Naive B cell (primary cell): ENCODE measurements at regions not wholly inside any gene's neighbourhood (a gene's known extent, or its start where the extent isn't known, plus 50 kb on each side); places are given as distances from the start of the nearest gene placed in this dataset.
"Not testable (repeated sequence)": the region's sequence is repeated elsewhere in the genome, so short reads cannot be mapped to it uniquely, and the experiment has no call there.

Source experiments
- ATAC-seq, 2 donors: fragments of 150-1000 bp; cut with Tn5 transposase; 2 replicates each; pipeline ENCODE4 v1.10.0; 2021; ENCODE audit warnings: low read depth in 2 of 2, mild to moderate bottlenecking in 2 of 2, moderate library complexity in 2 of 2
- DNase-seq: peaks from one replicate; pipeline ENCODE4 v3.0.0; 2022
- H3K27ac Mint-ChIP-seq, 6 donors: one replicate each; pipeline ENCODE4 v1.8.0; 2020 to 2022; ENCODE audit warnings: mild to moderate bottlenecking in 6 of 6, mixed read lengths in 6 of 6, moderate library complexity in 5 of 6, inconsistent platforms in 2 of 6
- H3K27me3 Mint-ChIP-seq, 3 donors: one replicate each; pipeline ENCODE4 v1.8.0; 2021 to 2022; ENCODE audit warnings: mixed read lengths in 3 of 3, mild to moderate bottlenecking in 1 of 3
- H3K36me3 Mint-ChIP-seq, 2 donors: one replicate each; pipeline ENCODE4 v1.8.0; 2020 to 2022; ENCODE audit warnings: mixed read lengths in 2 of 2, inconsistent platforms in 1 of 2, mild to moderate bottlenecking in 1 of 2
- H3K4me1 Mint-ChIP-seq, 3 donors: one replicate each; pipeline ENCODE4 v1.8.0; 2020 to 2022; ENCODE audit warnings: mixed read lengths in 3 of 3, inconsistent platforms in 1 of 3, mild to moderate bottlenecking in 1 of 3, moderate library complexity in 1 of 3
- H3K4me3 Mint-ChIP-seq, 8 donors: one replicate each; pipeline ENCODE4 v1.8.0; 2020 to 2022; ENCODE audit warnings: mild to moderate bottlenecking in 8 of 8, mixed read lengths in 8 of 8, moderate library complexity in 8 of 8, inconsistent platforms in 2 of 8
- H3K9me3 Mint-ChIP-seq, 7 donors: one replicate each; pipeline ENCODE4 v1.8.0; 2020 to 2022; ENCODE audit warnings: mixed read lengths in 7 of 7, mild to moderate bottlenecking in 5 of 7, inconsistent platforms in 2 of 7, moderate library complexity in 1 of 7

GRCh38 chr14:101628975-101629374 is 67.7 kb downstream of the DIO3 start:
- H3K4me3 Mint-ChIP-seq: no peak overlapping the region
- H3K36me3 Mint-ChIP-seq: no peaks in the 10 kb centered on the region
- peaks cover 3 to 11% (median 6%) of the 10 kb centered on the region in 3 donors for H3K4me1 Mint-ChIP-seq
- DNase-seq (no peak), ATAC-seq (peak in 1 of 2 donors; percentile 6)
- H3K9me3 Mint-ChIP-seq: no peaks in the 10 kb centered on the region
- peaks cover 18 to 48% (median 42%) of the 10 kb centered on the region in 3 donors for H3K27me3 Mint-ChIP-seq
- no peak overlapping the region for H3K27ac Mint-ChIP-seq

GRCh38 chr14:101630056-101630965 is 69.0 kb downstream of the DIO3 start:
- no peak overlapping the region for H3K4me3 Mint-ChIP-seq
- H3K9me3 Mint-ChIP-seq: no peaks in the 10 kb centered on the region
- DNase-seq: no peak
- no peak for ATAC-seq
- no peaks in the 10 kb centered on the region for H3K36me3 Mint-ChIP-seq
- H3K4me1 Mint-ChIP-seq: peaks cover 0 to 11% (median 6%) of the 10 kb centered on the region in 3 donors
- H3K27me3 Mint-ChIP-seq: peaks cover 25 to 53% (median 43%) of the 10 kb centered on the region in 3 donors
- H3K27ac Mint-ChIP-seq: no peak overlapping the region

GRCh38 chr14:101631199-101631598 is 69.9 kb downstream of the DIO3 start:
- Mint-ChIP-seq H3K4me1 (peaks cover 0 to 11% (median 6%) of the 10 kb centered on the region in 3 donors), H3K27me3 (peaks cover 26 to 59% (median 50%) of the 10 kb centered on the region in 3 donors)

DNA sequence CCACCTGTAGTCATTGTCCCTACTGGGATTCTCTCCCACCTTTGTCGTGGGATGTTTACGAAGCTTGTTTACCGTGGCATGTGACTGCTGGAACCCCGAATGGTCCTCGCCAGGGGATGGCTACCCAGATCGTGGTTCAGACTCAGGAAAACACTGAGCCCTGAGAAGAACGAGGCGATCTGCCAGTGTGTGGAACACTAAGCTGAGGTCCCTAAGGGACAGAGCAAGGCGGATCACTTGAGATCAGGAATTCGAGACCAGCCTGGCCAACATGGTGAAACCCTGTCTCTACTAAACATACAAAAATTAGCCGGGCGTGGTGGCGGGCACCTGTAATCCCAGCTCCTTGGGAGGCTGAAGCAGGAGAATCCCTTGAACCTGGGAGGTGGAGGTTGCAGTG is 70.7 kb downstream of the DIO3 start:
- H3K36me3 Mint-ChIP-seq, H3K4me3 Mint-ChIP-seq, DNase-seq, H3K27ac Mint-ChIP-seq, H3K9me3 Mint-ChIP-seq, ATAC-seq: not testable (repeated sequence)
- peaks cover 0 to 11% (median 6%) of the 10 kb centered on the region in 3 donors for H3K4me1 Mint-ChIP-seq
- peaks cover 28 to 67% (median 57%) of the 10 kb centered on the region in 3 donors for H3K27me3 Mint-ChIP-seq

More at GRCh38 chr14:101631199-101631598, 69.9 kb downstream of the DIO3 start:
- Mint-ChIP-seq H3K36me3 (no peaks in the 10 kb centered on the region), H3K27ac (peak overlapping the region in 1 of 6 donors; percentile 34), H3K4me3 (no peak overlapping the region), H3K9me3 (no peaks in the 10 kb centered on the region)
- no peak for ATAC-seq
- DNase-seq: no peak

DNA sequence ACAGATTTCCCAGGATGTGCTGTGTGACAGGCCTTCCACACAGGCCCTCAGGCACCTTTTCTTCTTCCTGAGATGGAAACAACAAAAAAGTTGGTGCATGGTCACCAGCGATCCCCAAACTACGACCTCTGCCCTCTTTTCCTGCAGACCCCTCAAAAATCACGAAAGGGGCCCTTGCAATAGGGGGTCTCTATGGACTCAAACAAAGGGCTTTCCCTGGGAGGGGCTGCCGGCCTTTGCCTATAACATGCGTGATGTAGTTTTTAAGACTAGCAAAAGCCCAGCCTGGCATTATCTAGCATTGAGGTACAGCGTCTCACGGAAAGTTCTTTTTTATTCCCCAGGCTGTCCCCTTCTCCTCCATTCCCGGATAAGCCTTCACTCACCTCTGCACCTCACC is 71.2 kb downstream of the DIO3 start:
- ATAC-seq (no peak), DNase-seq (no peak)
- no peak overlapping the region for H3K4me3 Mint-ChIP-seq
- H3K36me3 Mint-ChIP-seq: no peaks in the 10 kb centered on the region
- peaks cover 29 to 69% (median 61%) of the 10 kb centered on the region in 3 donors for H3K27me3 Mint-ChIP-seq
- peaks cover 0 to 11% (median 6%) of the 10 kb centered on the region in 3 donors for H3K4me1 Mint-ChIP-seq
- no peaks in the 10 kb centered on the region for H3K9me3 Mint-ChIP-seq
- H3K27ac Mint-ChIP-seq: peak overlapping the region in 1 of 6 donors; percentile 5

DNA sequence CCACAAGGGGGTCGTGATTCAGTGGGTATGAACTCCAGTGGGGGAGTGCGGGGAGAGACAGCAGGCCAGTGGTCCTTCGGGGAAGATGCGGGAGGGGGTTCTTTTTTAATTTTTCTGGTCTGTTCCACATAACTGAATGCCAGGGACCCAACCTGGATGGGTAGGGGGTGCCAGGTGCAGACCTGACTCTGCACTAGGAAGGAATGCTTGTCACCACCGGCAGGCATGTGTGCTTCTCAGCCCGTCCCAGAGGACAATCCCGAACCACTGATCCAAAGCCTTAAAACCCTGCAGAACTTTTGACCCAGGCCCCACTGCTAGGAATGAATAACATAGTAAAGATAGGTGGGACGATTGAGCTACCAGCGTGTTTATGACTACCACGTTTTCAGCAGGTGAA is 72.0 kb downstream of the DIO3 start:
- Mint-ChIP-seq H3K4me3 (no peak overlapping the region), H3K27me3 (peaks cover 29 to 62% (median 56%) of the 10 kb centered on the region in 3 donors), H3K36me3 (no peaks in the 10 kb centered on the region), H3K4me1 (peaks cover 0 to 6% (median 1%) of the 10 kb centered on the region in 3 donors), H3K9me3 (no peaks in the 10 kb centered on the region), H3K27ac (no peak overlapping the region)
- no peak for ATAC-seq
- no peak for DNase-seq

- Mint-ChIP-seq H3K27me3 (peaks cover 34 to 66% (median 66%) of the 10 kb centered on the region in 3 donors), H3K4me3 (no peak overlapping the region), H3K27ac (no peak overlapping the region), H3K36me3 (no peaks in the 10 kb centered on the region), H3K9me3 (no peaks in the 10 kb centered on the region), H3K4me1 (no peaks in the 10 kb centered on the region)
- DNase-seq (no peak), ATAC-seq (no peak)
These were observed 73.0 kb downstream of the DIO3 start for GRCh38 chr14:101634202-101634849.

DNA sequence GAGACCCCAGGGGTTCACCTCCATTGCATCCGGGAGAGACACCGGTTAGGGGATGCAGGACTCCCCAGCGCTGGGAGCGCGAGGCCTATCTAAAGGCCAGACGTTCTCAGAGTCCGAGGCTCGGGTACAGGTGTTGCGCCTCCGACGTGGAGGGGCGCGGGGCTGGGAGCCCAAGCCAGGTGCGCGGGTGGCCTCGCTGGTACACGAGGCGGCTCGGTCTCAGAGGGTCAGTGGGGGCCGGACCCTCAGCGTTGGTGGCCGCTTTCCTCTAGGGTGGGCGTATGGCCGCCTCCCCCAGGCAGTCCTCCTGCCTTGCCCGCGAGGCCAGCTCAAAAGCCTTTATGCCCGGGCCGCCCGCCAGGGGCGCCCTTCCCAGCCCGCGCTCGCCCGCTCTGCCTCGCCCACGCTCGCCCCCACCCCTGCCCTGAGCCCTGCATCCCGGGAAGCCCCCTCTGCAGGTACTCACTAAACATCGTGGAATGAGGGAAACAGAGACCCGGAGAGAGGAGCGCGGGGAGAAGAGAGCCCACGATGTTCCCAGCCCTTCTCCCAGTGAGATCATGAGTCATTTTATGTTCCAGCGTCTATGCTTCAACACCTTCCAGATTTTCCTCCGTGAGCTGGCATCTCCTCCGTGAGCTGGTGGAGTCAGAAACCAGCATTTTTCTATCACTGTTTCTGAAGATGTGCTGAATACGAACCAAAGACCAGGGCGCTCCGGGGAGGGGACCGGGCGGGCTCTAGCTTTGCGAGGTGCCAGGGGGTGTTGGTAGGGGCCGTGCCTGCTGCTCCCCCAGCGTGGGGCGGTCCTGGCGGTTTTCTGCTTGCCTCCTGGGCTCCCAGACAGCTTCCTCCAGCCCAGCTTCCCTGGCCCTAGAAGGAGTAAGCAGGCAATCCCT is 73.8 kb downstream of the DIO3 start:
- H3K4me1 Mint-ChIP-seq: no peaks in the 10 kb centered on the region
- ATAC-seq: no peak

GRCh38 chr14:101635749-101636560 is 74.7 kb downstream of the DIO3 start:
- Mint-ChIP-seq H3K27me3 (peaks cover 37 to 66% (median 53%) of the 10 kb centered on the region in 3 donors), H3K4me1 (no peaks in the 10 kb centered on the region), H3K9me3 (no peaks in the 10 kb centered on the region), H3K4me3 (no peak overlapping the region), H3K27ac (no peak overlapping the region), H3K36me3 (no peaks in the 10 kb centered on the region)
- DNase-seq (no peak), ATAC-seq (no peak)

More for the DNA sequence above, 73.8 kb downstream of the DIO3 start:
- no peak for DNase-seq
- H3K4me3 Mint-ChIP-seq: no peak overlapping the region
- no peak overlapping the region for H3K27ac Mint-ChIP-seq
- no peaks in the 10 kb centered on the region for H3K36me3 Mint-ChIP-seq
- peaks cover 38 to 66% (median 61%) of the 10 kb centered on the region in 3 donors for H3K27me3 Mint-ChIP-seq
- no peaks in the 10 kb centered on the region for H3K9me3 Mint-ChIP-seq

DNA sequence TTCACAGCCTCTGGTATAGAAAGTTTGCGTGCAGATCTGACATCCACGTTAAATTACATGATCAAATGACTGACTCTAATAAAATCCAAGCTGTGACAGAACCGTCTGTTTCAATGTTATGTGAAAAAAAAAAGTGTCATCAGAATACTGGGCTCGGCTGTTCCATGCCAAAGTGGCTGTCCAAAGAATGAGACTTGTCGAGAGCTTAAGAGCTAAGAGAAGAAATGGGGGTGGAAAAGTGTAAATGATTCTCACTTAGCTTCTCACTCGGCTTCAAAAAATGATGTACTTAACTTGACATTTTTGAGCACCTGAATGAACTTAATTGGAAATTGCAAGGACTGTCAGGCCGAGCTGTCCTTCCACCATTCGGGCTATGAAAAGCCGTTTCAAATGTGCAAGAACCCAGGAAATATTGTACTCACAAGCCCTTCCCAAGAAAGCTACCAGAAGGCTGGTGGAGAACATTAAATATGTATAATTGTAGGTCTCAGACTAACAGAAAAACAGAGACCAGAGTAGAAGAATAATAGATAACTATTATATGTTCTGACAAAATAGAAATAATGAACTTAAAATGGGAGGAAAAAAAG is 78.0 kb downstream of the DIO3 start:
- Mint-ChIP-seq H3K27me3 (peaks cover 29 to 78% (median 48%) of the 10 kb centered on the region in 3 donors), H3K36me3 (no peaks in the 10 kb centered on the region), H3K27ac (peak overlapping the region in 1 of 6 donors; percentile 21), H3K9me3 (peaks cover 0 to 15% (median 5%) of the 10 kb centered on the region in 7 donors), H3K4me1 (no peaks in the 10 kb centered on the region), H3K4me3 (no peak overlapping the region)
- no peak for ATAC-seq
- no peak for DNase-seq

- no peak overlapping the region for H3K27ac Mint-ChIP-seq
- no peaks in the 10 kb centered on the region for H3K4me1 Mint-ChIP-seq
- peaks cover 28 to 64% (median 39%) of the 10 kb centered on the region in 3 donors for H3K27me3 Mint-ChIP-seq
- H3K9me3 Mint-ChIP-seq: peaks cover 0 to 31% (median 19%) of the 10 kb centered on the region in 7 donors
- no peaks in the 10 kb centered on the region for H3K36me3 Mint-ChIP-seq
- no peak for DNase-seq
- no peak overlapping the region for H3K4me3 Mint-ChIP-seq
- no peak for ATAC-seq
These were observed 82.4 kb downstream of the DIO3 start for GRCh38 chr14:101643651-101644050.

- no peak for DNase-seq
- peaks cover 27 to 49% (median 43%) of the 10 kb centered on the region in 3 donors for H3K27me3 Mint-ChIP-seq
- no peaks in the 10 kb centered on the region for H3K4me1 Mint-ChIP-seq
- no peak overlapping the region for H3K27ac Mint-ChIP-seq
- no peak overlapping the region for H3K4me3 Mint-ChIP-seq
- H3K36me3 Mint-ChIP-seq: peaks cover 10 to 11% of the 10 kb centered on the region in 2 donors
- ATAC-seq: peak in 1 of 2 donors; percentile 45
- peaks cover 5 to 16% (median 11%) of the 10 kb centered on the region in 7 donors for H3K9me3 Mint-ChIP-seq
These were observed 92.8 kb downstream of the DIO3 start for GRCh38 chr14:101654051-101654450.
